ENCODE measurements at regions not wholly inside any gene's neighbourhood (a gene's known extent, or its start where the extent isn't known, plus 50 kb on each side); places are given as distances from the start of the nearest gene placed in this dataset.

DNA sequence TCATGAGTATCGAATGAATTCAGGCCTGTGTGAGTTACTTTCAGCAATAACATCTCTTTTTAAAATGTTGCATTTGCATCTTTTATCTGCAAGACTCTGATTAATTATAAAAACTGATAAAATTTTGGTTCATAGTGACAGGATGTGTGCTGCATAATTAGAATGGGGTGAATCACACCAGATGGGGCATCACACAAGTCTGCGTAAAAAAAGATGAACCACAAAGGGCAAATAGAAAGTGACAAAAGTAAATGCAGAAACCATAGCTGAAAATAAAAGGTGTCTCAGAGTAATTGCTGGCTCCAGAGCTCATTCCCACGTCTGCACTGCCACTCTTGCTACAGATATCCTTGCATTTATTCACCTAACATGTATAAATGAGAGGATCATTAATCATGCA is 131.1 kb downstream of the HS3ST1 start:
- no peak for TF ChIP-seq EZH2 (IDR thresholded peaks at IDR 0.05; ENCODE audit: low read depth)
- no peak for TF ChIP-seq CTCF (conservative IDR thresholded peaks at IDR 0.05)
- Histone ChIP-seq H3K4me2 (no peak overlapping the region), H3K9me2 (ENCODE audit: insufficient read depth) (no peaks in the 10 kb centered on the region), H3K4me1 (replicated peaks; ENCODE audit: insufficient read depth) (no peaks in the 10 kb centered on the region), H3F3A (ENCODE audit: insufficient read depth, low read depth) (no peaks in the 10 kb centered on the region), H4K20me1 (ENCODE audit: insufficient read depth) (no peaks in the 10 kb centered on the region), H3K36me3 (ENCODE audit: low read depth) (no peaks in the 10 kb centered on the region), H3K27ac (no peak overlapping the region), H3K79me2 (ENCODE audit: low read depth) (no peaks in the 10 kb centered on the region), H2AFZ (no peak overlapping the region), H3K27me3 (ENCODE audit: insufficient read depth, low read depth) (no peaks in the 10 kb centered on the region), H3K9me3 (ENCODE audit: insufficient read depth, low read depth) (no peaks in the 10 kb centered on the region), H3K4me3 (no peak overlapping the region)
- BruUV-seq (replicated peaks), result no TSS peak
- no peak for DNase-seq
- POLR2A ChIA-PET (ENCODE audit: unreplicated experiment), result no interaction called here
- CTCF ChIA-PET, result no interaction called here
- intact Hi-C loops (cut with micrococcal nuclease; ENCODE audit: unreplicated experiment), result no loop called here

DNA sequence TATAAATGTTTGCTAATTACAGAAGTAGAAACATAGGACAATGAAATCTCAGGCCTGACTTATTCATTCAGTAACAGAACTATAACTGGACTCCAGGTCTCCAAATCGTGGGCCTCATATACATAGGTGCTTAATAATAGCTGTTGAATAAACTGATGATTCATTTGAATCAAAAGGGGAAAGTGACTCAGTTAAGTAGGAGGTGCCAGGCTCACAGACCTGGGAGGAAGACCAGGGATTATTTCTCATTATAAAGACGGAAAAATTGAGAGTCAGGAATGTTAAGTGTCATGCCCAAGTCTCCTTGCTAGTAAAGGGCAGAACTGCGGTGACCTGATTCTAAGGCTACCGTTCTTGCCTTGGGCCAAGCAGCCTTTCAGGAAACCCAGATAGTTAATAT is 131.5 kb downstream of the HS3ST1 start:
- H2AFZ ChIP-seq, result no peak overlapping the region
- ChIA-PET POLR2A (ENCODE audit: unreplicated experiment) (no interaction called here), CTCF (no interaction called here)
- no peaks in the 10 kb centered on the region for H3K36me3 ChIP-seq (ENCODE audit: low read depth)
- DNase-seq, result no peak
- H3K27me3 ChIP-seq (ENCODE audit: insufficient read depth, low read depth), result no peaks in the 10 kb centered on the region
- H3K9me3 ChIP-seq (ENCODE audit: insufficient read depth, low read depth), result no peaks in the 10 kb centered on the region
- H3K4me1 ChIP-seq (replicated peaks; ENCODE audit: insufficient read depth), result no peaks in the 10 kb centered on the region
- H4K20me1 ChIP-seq (ENCODE audit: insufficient read depth), result no peaks in the 10 kb centered on the region
- intact Hi-C loops (cut with micrococcal nuclease; ENCODE audit: unreplicated experiment), result no loop called here
- H3F3A ChIP-seq (ENCODE audit: insufficient read depth, low read depth), result no peaks in the 10 kb centered on the region
- no peaks in the 10 kb centered on the region for H3K9me2 ChIP-seq (ENCODE audit: insufficient read depth)
- BruUV-seq (replicated peaks), result no TSS peak
- no peak overlapping the region for H3K4me3 ChIP-seq
- H3K4me2 ChIP-seq, result no peak overlapping the region
- TF ChIP-seq CTCF (conservative IDR thresholded peaks at IDR 0.05) (no peak), EZH2 (IDR thresholded peaks at IDR 0.05; ENCODE audit: low read depth) (no peak)
- no peak overlapping the region for H3K27ac ChIP-seq
- H3K79me2 ChIP-seq (ENCODE audit: low read depth), result no peaks in the 10 kb centered on the region

DNA sequence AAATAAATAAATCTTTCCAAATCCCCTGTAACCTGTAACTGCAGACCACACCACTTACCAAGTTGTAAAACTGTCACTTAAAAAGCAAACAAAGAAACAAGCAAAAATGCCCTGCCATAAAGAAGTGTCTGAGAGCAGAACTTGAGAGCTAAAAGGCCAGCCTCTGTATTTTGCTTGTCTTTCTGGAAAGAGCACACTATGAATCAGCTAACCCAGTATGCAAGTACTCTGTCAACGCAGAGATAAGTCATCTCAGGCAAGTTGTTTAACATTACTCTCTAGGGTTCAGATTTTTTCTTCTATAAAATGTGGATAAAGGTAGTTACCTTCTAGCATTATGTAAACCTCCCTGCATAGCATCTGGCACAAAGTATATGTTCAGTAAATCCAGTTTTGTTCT is 134.8 kb downstream of the HS3ST1 start:
- no peaks in the 10 kb centered on the region for H3K27me3 ChIP-seq (ENCODE audit: insufficient read depth, low read depth)
- ChIA-PET POLR2A (ENCODE audit: unreplicated experiment) (no interaction called here), CTCF (no interaction called here)
- no peaks in the 10 kb centered on the region for H3K9me3 ChIP-seq (ENCODE audit: insufficient read depth, low read depth)
- H3F3A ChIP-seq (ENCODE audit: insufficient read depth, low read depth), result no peaks in the 10 kb centered on the region
- H3K4me1 ChIP-seq (replicated peaks; ENCODE audit: insufficient read depth), result no peaks in the 10 kb centered on the region
- intact Hi-C loops (cut with micrococcal nuclease; ENCODE audit: unreplicated experiment), result no loop called here
- H3K4me2 ChIP-seq, result no peak overlapping the region
- H3K27ac ChIP-seq, result no peak overlapping the region
- no peak overlapping the region for H2AFZ ChIP-seq
- H3K36me3 ChIP-seq (ENCODE audit: low read depth), result no peaks in the 10 kb centered on the region
- no peaks in the 10 kb centered on the region for H3K9me2 ChIP-seq (ENCODE audit: insufficient read depth)
- no peaks in the 10 kb centered on the region for H3K79me2 ChIP-seq (ENCODE audit: low read depth)
- no peak for TF ChIP-seq EZH2 (IDR thresholded peaks at IDR 0.05; ENCODE audit: low read depth)
- no peak for TF ChIP-seq CTCF (conservative IDR thresholded peaks at IDR 0.05)
- BruUV-seq (replicated peaks), result no TSS peak
- DNase-seq, result no peak
- H4K20me1 ChIP-seq (ENCODE audit: insufficient read depth), result no peaks in the 10 kb centered on the region
- H3K4me3 ChIP-seq, result no peak overlapping the region
